Liver (tissue), 8 donors: ENCODE measurements at regions not wholly inside any gene's neighbourhood (a gene's known extent, or its start where the extent isn't known, plus 50 kb on each side); places are given as distances from the start of the nearest gene placed in this dataset.

ENCODE experiments used
- DNase-seq: peaks from one replicate; pipeline ENCODE4 v3.0.0-alpha.2; 2017; ENCODE audit warnings: low spot score
- H3K27ac ChIP-seq, 2 donors: one replicate each; pipeline ENCODE4 v1.7.0; 2013; ENCODE audit warnings: inconsistent platforms in 2 of 2, low read length in 2 of 2, control low read depth in 1 of 2, low read depth in 1 of 2, mild to moderate bottlenecking in 1 of 2
- H3K27me3 ChIP-seq, 4 donors: one replicate each; pipeline versions ENCODE4 v1.6.1 to v1.7.0; 2013; ENCODE audit warnings: low read length in 3 of 4, inconsistent platforms in 1 of 4, mild to moderate bottlenecking in 1 of 4, moderate library complexity in 1 of 4; ENCODE audit not compliant: control insufficient read depth in 4 of 4, insufficient read depth in 4 of 4
- H3K36me3 ChIP-seq, 4 donors: one replicate each; pipeline versions ENCODE4 v1.6.1 to v1.7.0; 2013; ENCODE audit warnings: low read length in 3 of 4, mild to moderate bottlenecking in 3 of 4, low read depth in 1 of 4, moderate library complexity in 1 of 4; ENCODE audit not compliant: control insufficient read depth in 4 of 4, insufficient read depth in 3 of 4
- H3K4me1 ChIP-seq, 4 donors: one replicate each; pipeline versions ENCODE4 v1.6.1 to v1.7.0; 2013; ENCODE audit warnings: low read length in 3 of 4, mild to moderate bottlenecking in 3 of 4, moderate library complexity in 1 of 4; ENCODE audit not compliant: control insufficient read depth in 4 of 4, insufficient read depth in 4 of 4
- H3K4me3 ChIP-seq, 3 donors: one replicate each; pipeline versions ENCODE4 v1.6.1 to v1.7.0; 2013; ENCODE audit warnings: low read length in 3 of 3, control low read depth in 1 of 3, low read depth in 1 of 3, mild to moderate bottlenecking in 1 of 3
- H3K9ac ChIP-seq, 2 donors: one replicate each; pipeline ENCODE4 v1.7.0; 2013; ENCODE audit warnings: low read length in 2 of 2, mild to moderate bottlenecking in 2 of 2, moderate library complexity in 2 of 2, control low read depth in 1 of 2, low read depth in 1 of 2
- H3K9me3 ChIP-seq, 4 donors: one replicate each; pipeline versions ENCODE4 v1.6.1 to v1.7.0; 2013; ENCODE audit warnings: low read length in 3 of 4; ENCODE audit not compliant: control insufficient read depth in 4 of 4
- ATF3 ChIP-seq: IDR thresholded peaks from 2 replicates; pipeline ENCODE4 v1.6.1; 2016; ENCODE audit warnings: antibody characterized with exemption
- EGR1 ChIP-seq, 2 donors: IDR thresholded peaks; 2 replicates each; pipeline ENCODE4 v1.6.1; 2016 to 2018; ENCODE audit warnings: antibody characterized with exemption in 2 of 2, low read depth in 2 of 2
- FOXA1 ChIP-seq: IDR thresholded peaks from 2 replicates; pipeline ENCODE4 v1.6.1; 2016; ENCODE audit warnings: antibody characterized with exemption
- FOXA2 ChIP-seq: IDR thresholded peaks from 2 replicates; pipeline ENCODE4 v1.6.1; 2016; ENCODE audit warnings: antibody characterized with exemption
- GABPA ChIP-seq, 2 donors: IDR thresholded peaks in 1 of 2; conservative IDR thresholded peaks in 1 of 2; 2 replicates each; pipeline ENCODE4 v1.6.1; 2016; ENCODE audit warnings: antibody characterized with exemption in 2 of 2, mild to moderate bottlenecking in 1 of 2, moderate library complexity in 1 of 2
- HNF4A ChIP-seq, 2 donors: conservative IDR thresholded peaks; 2 replicates each; pipeline ENCODE4 v1.6.1; 2016; ENCODE audit warnings: antibody characterized with exemption in 2 of 2, mild to moderate bottlenecking in 2 of 2
- HNF4G ChIP-seq: IDR thresholded peaks from 2 replicates; pipeline ENCODE4 v1.6.1; 2016; ENCODE audit warnings: antibody characterized with exemption
- JUND ChIP-seq, 2 donors: IDR thresholded peaks; 2 replicates each; pipeline ENCODE4 v1.6.1; 2016; ENCODE audit warnings: antibody characterized with exemption in 2 of 2
- MAX ChIP-seq: IDR thresholded peaks from 2 replicates; pipeline ENCODE4 v1.6.1; 2016; ENCODE audit warnings: antibody characterized with exemption
- NR2F2 ChIP-seq: IDR thresholded peaks from 2 replicates; pipeline ENCODE4 v1.6.1; 2016; ENCODE audit warnings: antibody characterized with exemption
- RAD21 ChIP-seq, 2 donors: IDR thresholded peaks; 2 replicates each; pipeline ENCODE4 v1.6.1; 2016; ENCODE audit warnings: antibody characterized with exemption in 2 of 2, mild to moderate bottlenecking in 2 of 2
- RXRA ChIP-seq, 2 donors: IDR thresholded peaks; 2 replicates each; pipeline ENCODE4 v1.6.1; 2017 to 2018; ENCODE audit warnings: antibody characterized with exemption in 2 of 2, mild to moderate bottlenecking in 1 of 2
- SP1 ChIP-seq: IDR thresholded peaks from 2 replicates; pipeline ENCODE4 v1.6.1; 2018; ENCODE audit warnings: antibody characterized with exemption, mild to moderate bottlenecking
- TAF1 ChIP-seq: conservative IDR thresholded peaks from 2 replicates; pipeline ENCODE4 v1.6.1; 2016; ENCODE audit warnings: antibody characterized with exemption, mild to moderate bottlenecking
- YY1 ChIP-seq: IDR thresholded peaks from 2 replicates; pipeline ENCODE4 v1.6.1; 2016; ENCODE audit warnings: antibody characterized with exemption, mild to moderate bottlenecking
- WGBS: extraction: QIAGEN DNeasy Blood & Tissue Kit; methylation state at CpG from one replicate; pipeline ENCODE4 v1.1.7; 2013; 5-methylcytosine and 5-hydroxymethylcytosine counted together
- TF ChIP-seq, protein P1 (sequence below): fragments of 150-350 bp; IDR thresholded peaks from 2 replicates; pipeline ENCODE4 v1.5.1; 2017; ENCODE audit warnings: improper control_type of control experiment, low read depth, low read length; ENCODE audit not compliant: missing input control
- TF ChIP-seq, protein P2 (sequence below): IDR thresholded peaks from 2 replicates; pipeline ENCODE4 v1.6.1; 2016; ENCODE audit warnings: antibody characterized with exemption
- TF ChIP-seq, protein P3 (sequence below): IDR thresholded peaks from 2 replicates; pipeline ENCODE4 v1.6.1; 2016; ENCODE audit warnings: antibody characterized with exemption, mild to moderate bottlenecking
- donor health status: healthy.
- donor health status: healthy.
- donor health status: healthy.
- donor health status: healthy.
- donor health status: healthy.

DNA sequence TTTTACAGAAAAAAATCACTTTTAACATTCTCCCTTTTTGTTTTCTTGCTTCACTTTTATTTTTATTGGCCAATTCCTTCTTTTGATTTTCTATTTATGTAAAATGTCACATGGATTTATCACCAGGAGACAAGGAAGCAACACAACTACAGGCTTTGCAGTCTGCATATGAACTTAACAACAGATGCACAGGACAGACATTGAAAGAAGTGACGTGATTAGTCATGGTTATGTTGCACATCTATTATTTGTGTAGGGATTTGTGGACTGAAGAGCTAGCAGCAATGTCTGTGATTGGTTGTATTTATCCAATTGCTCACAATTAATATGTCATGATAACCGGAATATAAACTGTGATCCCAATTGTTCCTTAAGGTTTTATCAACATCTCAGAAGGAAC, 147.8 kb upstream of the KLF3 start:
- H3K4me3 ChIP-seq = no peak overlapping the region
- H3K27me3 ChIP-seq = no peaks in the 10 kb centered on the region
- no peak for TF ChIP-seq ATF3
- TF ChIP-seq TAF1 = no peak
- TF ChIP-seq, protein P1, sequence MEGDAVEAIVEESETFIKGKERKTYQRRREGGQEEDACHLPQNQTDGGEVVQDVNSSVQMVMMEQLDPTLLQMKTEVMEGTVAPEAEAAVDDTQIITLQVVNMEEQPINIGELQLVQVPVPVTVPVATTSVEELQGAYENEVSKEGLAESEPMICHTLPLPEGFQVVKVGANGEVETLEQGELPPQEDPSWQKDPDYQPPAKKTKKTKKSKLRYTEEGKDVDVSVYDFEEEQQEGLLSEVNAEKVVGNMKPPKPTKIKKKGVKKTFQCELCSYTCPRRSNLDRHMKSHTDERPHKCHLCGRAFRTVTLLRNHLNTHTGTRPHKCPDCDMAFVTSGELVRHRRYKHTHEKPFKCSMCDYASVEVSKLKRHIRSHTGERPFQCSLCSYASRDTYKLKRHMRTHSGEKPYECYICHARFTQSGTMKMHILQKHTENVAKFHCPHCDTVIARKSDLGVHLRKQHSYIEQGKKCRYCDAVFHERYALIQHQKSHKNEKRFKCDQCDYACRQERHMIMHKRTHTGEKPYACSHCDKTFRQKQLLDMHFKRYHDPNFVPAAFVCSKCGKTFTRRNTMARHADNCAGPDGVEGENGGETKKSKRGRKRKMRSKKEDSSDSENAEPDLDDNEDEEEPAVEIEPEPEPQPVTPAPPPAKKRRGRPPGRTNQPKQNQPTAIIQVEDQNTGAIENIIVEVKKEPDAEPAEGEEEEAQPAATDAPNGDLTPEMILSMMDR = no peak
- TF ChIP-seq, protein P2, sequence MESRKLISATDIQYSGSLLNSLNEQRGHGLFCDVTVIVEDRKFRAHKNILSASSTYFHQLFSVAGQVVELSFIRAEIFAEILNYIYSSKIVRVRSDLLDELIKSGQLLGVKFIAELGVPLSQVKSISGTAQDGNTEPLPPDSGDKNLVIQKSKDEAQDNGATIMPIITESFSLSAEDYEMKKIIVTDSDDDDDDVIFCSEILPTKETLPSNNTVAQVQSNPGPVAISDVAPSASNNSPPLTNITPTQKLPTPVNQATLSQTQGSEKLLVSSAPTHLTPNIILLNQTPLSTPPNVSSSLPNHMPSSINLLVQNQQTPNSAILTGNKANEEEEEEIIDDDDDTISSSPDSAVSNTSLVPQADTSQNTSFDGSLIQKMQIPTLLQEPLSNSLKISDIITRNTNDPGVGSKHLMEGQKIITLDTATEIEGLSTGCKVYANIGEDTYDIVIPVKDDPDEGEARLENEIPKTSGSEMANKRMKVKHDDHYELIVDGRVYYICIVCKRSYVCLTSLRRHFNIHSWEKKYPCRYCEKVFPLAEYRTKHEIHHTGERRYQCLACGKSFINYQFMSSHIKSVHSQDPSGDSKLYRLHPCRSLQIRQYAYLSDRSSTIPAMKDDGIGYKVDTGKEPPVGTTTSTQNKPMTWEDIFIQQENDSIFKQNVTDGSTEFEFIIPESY = no peak
- TF ChIP-seq GABPA (IDR thresholded peaks at IDR 0.05 in 1 of 2, conservative IDR thresholded peaks at IDR 0.05 in 1 of 2) = no peak
- TF ChIP-seq FOXA2 = no peak
- no peak for TF ChIP-seq YY1
- TF ChIP-seq EGR1 (IDR thresholded peaks at IDR 0.05; ENCODE audit: low read depth in 2 of 2) = no peak
- no peak for TF ChIP-seq RXRA (IDR thresholded peaks at IDR 0.05)
- TF ChIP-seq FOXA1 = no peak
- TF ChIP-seq, protein P3, sequence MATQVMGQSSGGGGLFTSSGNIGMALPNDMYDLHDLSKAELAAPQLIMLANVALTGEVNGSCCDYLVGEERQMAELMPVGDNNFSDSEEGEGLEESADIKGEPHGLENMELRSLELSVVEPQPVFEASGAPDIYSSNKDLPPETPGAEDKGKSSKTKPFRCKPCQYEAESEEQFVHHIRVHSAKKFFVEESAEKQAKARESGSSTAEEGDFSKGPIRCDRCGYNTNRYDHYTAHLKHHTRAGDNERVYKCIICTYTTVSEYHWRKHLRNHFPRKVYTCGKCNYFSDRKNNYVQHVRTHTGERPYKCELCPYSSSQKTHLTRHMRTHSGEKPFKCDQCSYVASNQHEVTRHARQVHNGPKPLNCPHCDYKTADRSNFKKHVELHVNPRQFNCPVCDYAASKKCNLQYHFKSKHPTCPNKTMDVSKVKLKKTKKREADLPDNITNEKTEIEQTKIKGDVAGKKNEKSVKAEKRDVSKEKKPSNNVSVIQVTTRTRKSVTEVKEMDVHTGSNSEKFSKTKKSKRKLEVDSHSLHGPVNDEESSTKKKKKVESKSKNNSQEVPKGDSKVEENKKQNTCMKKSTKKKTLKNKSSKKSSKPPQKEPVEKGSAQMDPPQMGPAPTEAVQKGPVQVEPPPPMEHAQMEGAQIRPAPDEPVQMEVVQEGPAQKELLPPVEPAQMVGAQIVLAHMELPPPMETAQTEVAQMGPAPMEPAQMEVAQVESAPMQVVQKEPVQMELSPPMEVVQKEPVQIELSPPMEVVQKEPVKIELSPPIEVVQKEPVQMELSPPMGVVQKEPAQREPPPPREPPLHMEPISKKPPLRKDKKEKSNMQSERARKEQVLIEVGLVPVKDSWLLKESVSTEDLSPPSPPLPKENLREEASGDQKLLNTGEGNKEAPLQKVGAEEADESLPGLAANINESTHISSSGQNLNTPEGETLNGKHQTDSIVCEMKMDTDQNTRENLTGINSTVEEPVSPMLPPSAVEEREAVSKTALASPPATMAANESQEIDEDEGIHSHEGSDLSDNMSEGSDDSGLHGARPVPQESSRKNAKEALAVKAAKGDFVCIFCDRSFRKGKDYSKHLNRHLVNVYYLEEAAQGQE = no peak
- TF ChIP-seq SP1 = no peak
- no peak for TF ChIP-seq RAD21 (IDR thresholded peaks at IDR 0.05)
- TF ChIP-seq JUND (IDR thresholded peaks at IDR 0.05) = no peak
- TF ChIP-seq NR2F2 = no peak
- TF ChIP-seq HNF4A (conservative IDR thresholded peaks at IDR 0.05) = no peak
- TF ChIP-seq HNF4G = no peak
- TF ChIP-seq MAX = no peak
- DNase-seq = no peak
- H3K9me3 ChIP-seq = no peaks in the 10 kb centered on the region
- no peak overlapping the region for H3K9ac ChIP-seq
- H3K4me1 ChIP-seq = no peaks in the 10 kb centered on the region
- H3K36me3 ChIP-seq = no peaks in the 10 kb centered on the region
- WGBS = 49% methylated on average over 2 of the region's 2 CpGs
- no peak overlapping the region for H3K27ac ChIP-seq

- no peak for DNase-seq
- WGBS = 71% methylated on average over 1 of the region's 1 CpG
- TF ChIP-seq, protein P3 = no peak
- no peak for TF ChIP-seq FOXA1
- TF ChIP-seq YY1 = no peak
- no peak for TF ChIP-seq SP1
- TF ChIP-seq, protein P1 = no peak
- no peak for TF ChIP-seq RAD21 (IDR thresholded peaks at IDR 0.05)
- TF ChIP-seq TAF1 = no peak
- TF ChIP-seq EGR1 (IDR thresholded peaks at IDR 0.05; ENCODE audit: low read depth in 2 of 2) = no peak
These were observed 144.3 kb upstream of the KLF3 start for GRCh38 chr4:38519666-38520065.

More at GRCh38 chr4:38519666-38520065, 144.3 kb upstream of the KLF3 start:
- Histone ChIP-seq H3K27me3 (no peaks in the 10 kb centered on the region), H3K9me3 (no peaks in the 10 kb centered on the region), H3K36me3 (no peaks in the 10 kb centered on the region), H3K9ac (no peak overlapping the region), H3K27ac (no peak overlapping the region), H3K4me1 (no peaks in the 10 kb centered on the region), H3K4me3 (no peak overlapping the region)
